ENCODE measurements at regions not wholly inside any gene's neighbourhood (a gene's known extent, or its start where the extent isn't known, plus 50 kb on each side); places are given as distances from the start of the nearest gene placed in this dataset.

- Histone ChIP-seq H3K27ac (ENCODE audit: poor library complexity, severe bottlenecking) (no peak overlapping the region), H3K36me3 (ENCODE audit: low read depth) (no peaks in the 10 kb centered on the region), H3K9me3 (ENCODE audit: severe bottlenecking) (no peaks in the 10 kb centered on the region), H3K4me3 (ENCODE audit: severe bottlenecking) (no peak overlapping the region), H3K4me1 (ENCODE audit: insufficient read depth, poor library complexity, severe bottlenecking) (no peaks in the 10 kb centered on the region), H3K27me3 (ENCODE audit: insufficient read depth, poor library complexity, severe bottlenecking) (no peaks in the 10 kb centered on the region)
- no peak for TF ChIP-seq CTCF (IDR thresholded peaks at IDR 0.05; ENCODE audit: poor library complexity, severe bottlenecking)
- DNase-seq (ENCODE audit: low spot score) (no peak), ATAC-seq (ENCODE audit: low read depth) (no peak)
Observed at GRCh38 chr16:6218855-6219254, 1113.8 kb upstream of the RBFOX1 start.

GRCh38 chr16:6216836-6217235, 1115.8 kb upstream of the RBFOX1 start:
- TF ChIP-seq CTCF (IDR thresholded peaks at IDR 0.05; ENCODE audit: poor library complexity, severe bottlenecking) = no peak
- Histone ChIP-seq H3K4me3 (ENCODE audit: severe bottlenecking) (no peak overlapping the region), H3K9me3 (ENCODE audit: severe bottlenecking) (no peaks in the 10 kb centered on the region), H3K27me3 (ENCODE audit: insufficient read depth, poor library complexity, severe bottlenecking) (no peaks in the 10 kb centered on the region), H3K4me1 (ENCODE audit: insufficient read depth, poor library complexity, severe bottlenecking) (no peaks in the 10 kb centered on the region), H3K27ac (ENCODE audit: poor library complexity, severe bottlenecking) (no peak overlapping the region), H3K36me3 (ENCODE audit: low read depth) (no peaks in the 10 kb centered on the region)
- DNase-seq (ENCODE audit: low spot score) = no peak
- no peak for ATAC-seq (ENCODE audit: low read depth)

GRCh38 chr16:6211644-6212043, 1114.0 kb upstream of the EEF2KMT start:
- Histone ChIP-seq H3K4me1 (ENCODE audit: insufficient read depth, poor library complexity, severe bottlenecking) (no peaks in the 10 kb centered on the region), H3K27me3 (ENCODE audit: insufficient read depth, poor library complexity, severe bottlenecking) (no peaks in the 10 kb centered on the region), H3K27ac (ENCODE audit: poor library complexity, severe bottlenecking) (no peak overlapping the region), H3K36me3 (ENCODE audit: low read depth) (no peaks in the 10 kb centered on the region), H3K4me3 (ENCODE audit: severe bottlenecking) (no peak overlapping the region), H3K9me3 (ENCODE audit: severe bottlenecking) (no peaks in the 10 kb centered on the region)
- no peak for TF ChIP-seq CTCF (IDR thresholded peaks at IDR 0.05; ENCODE audit: poor library complexity, severe bottlenecking)
- DNase-seq (ENCODE audit: low spot score) (no peak), ATAC-seq (ENCODE audit: low read depth) (no peak)

GRCh38 chr16:6209355-6209930, 1111.8 kb upstream of the EEF2KMT start:
- no peaks in the 10 kb centered on the region for H3K9me3 ChIP-seq (ENCODE audit: severe bottlenecking)
- DNase-seq (ENCODE audit: low spot score) = no peak
- no peak overlapping the region for H3K4me3 ChIP-seq (ENCODE audit: severe bottlenecking)
- TF ChIP-seq CTCF (IDR thresholded peaks at IDR 0.05; ENCODE audit: poor library complexity, severe bottlenecking) = no peak
- no peaks in the 10 kb centered on the region for H3K27me3 ChIP-seq (ENCODE audit: insufficient read depth, poor library complexity, severe bottlenecking)
- no peak for ATAC-seq (ENCODE audit: low read depth)
- no peak overlapping the region for H3K27ac ChIP-seq (ENCODE audit: poor library complexity, severe bottlenecking)
- H3K36me3 ChIP-seq (ENCODE audit: low read depth) = no peaks in the 10 kb centered on the region
- H3K4me1 ChIP-seq (ENCODE audit: insufficient read depth, poor library complexity, severe bottlenecking) = no peaks in the 10 kb centered on the region

- DNase-seq (ENCODE audit: low spot score) = no peak
- H3K4me3 ChIP-seq (ENCODE audit: severe bottlenecking) = no peak overlapping the region
- H3K36me3 ChIP-seq (ENCODE audit: low read depth) = no peaks in the 10 kb centered on the region
- no peaks in the 10 kb centered on the region for H3K27me3 ChIP-seq (ENCODE audit: insufficient read depth, poor library complexity, severe bottlenecking)
- no peaks in the 10 kb centered on the region for H3K9me3 ChIP-seq (ENCODE audit: severe bottlenecking)
- no peak for ATAC-seq (ENCODE audit: low read depth)
- no peak overlapping the region for H3K27ac ChIP-seq (ENCODE audit: poor library complexity, severe bottlenecking)
- H3K4me1 ChIP-seq (ENCODE audit: insufficient read depth, poor library complexity, severe bottlenecking) = no peaks in the 10 kb centered on the region
- no peak for TF ChIP-seq CTCF (IDR thresholded peaks at IDR 0.05; ENCODE audit: poor library complexity, severe bottlenecking)
Observed at GRCh38 chr16:6207580-6207979, 1110.0 kb upstream of the EEF2KMT start.
